GM23338 (cell line): ENCODE measurements at regions not wholly inside any gene's neighbourhood (a gene's known extent, or its start where the extent isn't known, plus 50 kb on each side); places are given as distances from the start of the nearest gene placed in this dataset.

Experiments
- CTCF ChIP-seq, 2 experiments: fragments of 200-600 bp in 1 of 2; sonication (generic) in 1 of 2; conservative IDR thresholded peaks; 2 replicates each; pipeline versions ENCODE4 v1.5.1 to v1.6.1; 2016 to 2017; ENCODE audit warnings: antibody characterized with exemption in 2 of 2, low read depth in 2 of 2, mild to moderate bottlenecking in 2 of 2, moderate library complexity in 1 of 2
- EZH2phosphoT487 ChIP-seq: fragments of 200-600 bp; sonication (generic); IDR thresholded peaks from one replicate; pipeline ENCODE4 v1.8.1; 2018; ENCODE audit warnings: antibody characterized with exemption; ENCODE audit not compliant: unreplicated experiment
- JUNB ChIP-seq: IDR thresholded peaks from one replicate; pipeline ENCODE4 v1.6.1; 2016; ENCODE audit warnings: antibody characterized with exemption; ENCODE audit not compliant: unreplicated experiment
- POLR2AphosphoS5 ChIP-seq: IDR thresholded peaks from 2 replicates; pipeline ENCODE4 v1.6.1; 2016; ENCODE audit warnings: antibody characterized with exemption, low read depth
- TF ChIP-seq, protein P1 (sequence below): IDR thresholded peaks from 2 replicates; pipeline ENCODE4 v1.6.1; 2016; ENCODE audit warnings: antibody characterized with exemption
- TF ChIP-seq, protein P2 (sequence below): IDR thresholded peaks from one replicate; pipeline ENCODE4 v1.6.1; 2018; ENCODE audit warnings: antibody characterized with exemption; ENCODE audit not compliant: unreplicated experiment

- no peak for TF ChIP-seq CTCF (conservative IDR thresholded peaks at IDR 0.05; ENCODE audit: low read depth in 2 of 2)
- TF ChIP-seq, protein P1, sequence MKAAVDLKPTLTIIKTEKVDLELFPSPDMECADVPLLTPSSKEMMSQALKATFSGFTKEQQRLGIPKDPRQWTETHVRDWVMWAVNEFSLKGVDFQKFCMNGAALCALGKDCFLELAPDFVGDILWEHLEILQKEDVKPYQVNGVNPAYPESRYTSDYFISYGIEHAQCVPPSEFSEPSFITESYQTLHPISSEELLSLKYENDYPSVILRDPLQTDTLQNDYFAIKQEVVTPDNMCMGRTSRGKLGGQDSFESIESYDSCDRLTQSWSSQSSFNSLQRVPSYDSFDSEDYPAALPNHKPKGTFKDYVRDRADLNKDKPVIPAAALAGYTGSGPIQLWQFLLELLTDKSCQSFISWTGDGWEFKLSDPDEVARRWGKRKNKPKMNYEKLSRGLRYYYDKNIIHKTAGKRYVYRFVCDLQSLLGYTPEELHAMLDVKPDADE: no peak
- no peak for TF ChIP-seq POLR2AphosphoS5
- no peak for TF ChIP-seq JUNB
- TF ChIP-seq EZH2phosphoT487: no peak
- TF ChIP-seq, protein P2, sequence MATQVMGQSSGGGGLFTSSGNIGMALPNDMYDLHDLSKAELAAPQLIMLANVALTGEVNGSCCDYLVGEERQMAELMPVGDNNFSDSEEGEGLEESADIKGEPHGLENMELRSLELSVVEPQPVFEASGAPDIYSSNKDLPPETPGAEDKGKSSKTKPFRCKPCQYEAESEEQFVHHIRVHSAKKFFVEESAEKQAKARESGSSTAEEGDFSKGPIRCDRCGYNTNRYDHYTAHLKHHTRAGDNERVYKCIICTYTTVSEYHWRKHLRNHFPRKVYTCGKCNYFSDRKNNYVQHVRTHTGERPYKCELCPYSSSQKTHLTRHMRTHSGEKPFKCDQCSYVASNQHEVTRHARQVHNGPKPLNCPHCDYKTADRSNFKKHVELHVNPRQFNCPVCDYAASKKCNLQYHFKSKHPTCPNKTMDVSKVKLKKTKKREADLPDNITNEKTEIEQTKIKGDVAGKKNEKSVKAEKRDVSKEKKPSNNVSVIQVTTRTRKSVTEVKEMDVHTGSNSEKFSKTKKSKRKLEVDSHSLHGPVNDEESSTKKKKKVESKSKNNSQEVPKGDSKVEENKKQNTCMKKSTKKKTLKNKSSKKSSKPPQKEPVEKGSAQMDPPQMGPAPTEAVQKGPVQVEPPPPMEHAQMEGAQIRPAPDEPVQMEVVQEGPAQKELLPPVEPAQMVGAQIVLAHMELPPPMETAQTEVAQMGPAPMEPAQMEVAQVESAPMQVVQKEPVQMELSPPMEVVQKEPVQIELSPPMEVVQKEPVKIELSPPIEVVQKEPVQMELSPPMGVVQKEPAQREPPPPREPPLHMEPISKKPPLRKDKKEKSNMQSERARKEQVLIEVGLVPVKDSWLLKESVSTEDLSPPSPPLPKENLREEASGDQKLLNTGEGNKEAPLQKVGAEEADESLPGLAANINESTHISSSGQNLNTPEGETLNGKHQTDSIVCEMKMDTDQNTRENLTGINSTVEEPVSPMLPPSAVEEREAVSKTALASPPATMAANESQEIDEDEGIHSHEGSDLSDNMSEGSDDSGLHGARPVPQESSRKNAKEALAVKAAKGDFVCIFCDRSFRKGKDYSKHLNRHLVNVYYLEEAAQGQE: no peak
Measured at GRCh38 chr10:133028158-133028557, 59.6 kb upstream of the ADGRA1 start.
